Esophagus muscularis mucosa (tissue), 4 donors: ENCODE measurements at regions not wholly inside any gene's neighbourhood (a gene's known extent, or its start where the extent isn't known, plus 50 kb on each side); places are given as distances from the start of the nearest gene placed in this dataset.

Experiments
- EP300 ChIP-seq: sonication (generic); formaldehyde crosslinking; IDR thresholded peaks from one replicate; pipeline ENCODE4 v1.6.1; 2017; ENCODE audit warnings: antibody characterized with exemption
- POLR2A ChIP-seq: fragments of 450-650 bp; IDR thresholded peaks from one replicate; pipeline ENCODE4 v1.6.1; 2017; ENCODE audit warnings: antibody characterized with exemption, moderate library complexity, mild to moderate bottlenecking, low read depth
- POLR2AphosphoS5 ChIP-seq, 2 donors: sonication (generic); formaldehyde crosslinking; IDR thresholded peaks; one replicate each; pipeline ENCODE4 v1.6.1; 2017; ENCODE audit warnings: antibody characterized with exemption in 2 of 2
- TF ChIP-seq, protein P1 (sequence below), 3 experiments: fragments of 200-600 bp in 2 of 3; fragments of 450-650 bp in 1 of 3; sonication (generic) in 2 of 3; IDR thresholded peaks; one replicate each; pipeline ENCODE4 v1.5.1; 2017 to 2019; ENCODE audit warnings: antibody characterized with exemption in 3 of 3, mild to moderate bottlenecking in 2 of 3, moderate library complexity in 1 of 3

DNA sequence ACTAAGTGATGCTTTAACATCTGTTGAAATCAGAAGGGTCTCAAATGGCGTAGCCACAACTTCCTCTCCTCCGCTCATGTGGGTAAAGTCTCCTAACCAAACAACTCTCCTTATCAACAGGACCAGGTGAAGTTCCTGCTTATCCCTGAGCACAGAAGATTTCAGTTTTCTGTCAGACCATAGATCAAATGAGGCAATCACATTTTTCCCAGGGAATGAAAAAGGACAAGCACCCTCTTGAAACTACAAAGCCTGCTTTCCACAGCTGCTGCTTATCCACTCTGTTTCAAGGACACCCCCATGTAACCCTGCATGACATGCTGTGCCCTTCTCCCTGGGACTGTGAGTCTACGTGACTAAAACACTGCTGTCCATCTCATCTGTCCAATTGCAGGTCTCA, 788.3 kb upstream of the SLITRK5 start:
- TF ChIP-seq, protein P1, sequence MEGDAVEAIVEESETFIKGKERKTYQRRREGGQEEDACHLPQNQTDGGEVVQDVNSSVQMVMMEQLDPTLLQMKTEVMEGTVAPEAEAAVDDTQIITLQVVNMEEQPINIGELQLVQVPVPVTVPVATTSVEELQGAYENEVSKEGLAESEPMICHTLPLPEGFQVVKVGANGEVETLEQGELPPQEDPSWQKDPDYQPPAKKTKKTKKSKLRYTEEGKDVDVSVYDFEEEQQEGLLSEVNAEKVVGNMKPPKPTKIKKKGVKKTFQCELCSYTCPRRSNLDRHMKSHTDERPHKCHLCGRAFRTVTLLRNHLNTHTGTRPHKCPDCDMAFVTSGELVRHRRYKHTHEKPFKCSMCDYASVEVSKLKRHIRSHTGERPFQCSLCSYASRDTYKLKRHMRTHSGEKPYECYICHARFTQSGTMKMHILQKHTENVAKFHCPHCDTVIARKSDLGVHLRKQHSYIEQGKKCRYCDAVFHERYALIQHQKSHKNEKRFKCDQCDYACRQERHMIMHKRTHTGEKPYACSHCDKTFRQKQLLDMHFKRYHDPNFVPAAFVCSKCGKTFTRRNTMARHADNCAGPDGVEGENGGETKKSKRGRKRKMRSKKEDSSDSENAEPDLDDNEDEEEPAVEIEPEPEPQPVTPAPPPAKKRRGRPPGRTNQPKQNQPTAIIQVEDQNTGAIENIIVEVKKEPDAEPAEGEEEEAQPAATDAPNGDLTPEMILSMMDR (IDR thresholded peaks at IDR 0.05), result no peak
- TF ChIP-seq POLR2A (no peak), POLR2AphosphoS5 (IDR thresholded peaks at IDR 0.05) (no peak), EP300 (no peak)
